Retina (tissue), 1 donor: ENCODE measurements at regions not wholly inside any gene's neighbourhood (a gene's known extent, or its start where the extent isn't known, plus 50 kb on each side); places are given as distances from the start of the nearest gene placed in this dataset.

ENCODE experiments used
- DNase-seq: peaks from one replicate; pipeline ENCODE4 v3.0.0-alpha.2; 2016

GRCh38 chr13:58531614-58532013 lies 900.1 kb downstream of the PCDH17 start:
- DNase-seq: no peak

DNA sequence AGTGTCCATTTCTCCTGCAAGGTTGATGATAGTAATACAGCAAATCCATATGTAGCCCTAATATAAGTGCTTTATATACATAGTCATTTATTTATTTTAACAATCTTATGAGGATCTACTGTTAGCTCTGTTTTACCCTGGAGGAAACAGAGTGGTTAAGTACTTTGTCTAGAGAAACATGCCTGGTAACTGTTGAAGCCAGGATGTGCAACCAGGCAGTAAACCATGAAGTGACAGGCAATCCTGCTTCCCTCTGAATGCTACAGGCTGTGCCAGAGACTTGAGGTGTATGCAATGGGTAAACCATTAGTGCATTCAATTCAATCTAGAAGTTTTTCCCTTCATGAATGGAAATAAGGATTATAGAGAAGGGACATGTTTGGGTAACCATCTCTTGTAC lies 911.0 kb downstream of the PCDH17 start:
- no peak for DNase-seq

DNA sequence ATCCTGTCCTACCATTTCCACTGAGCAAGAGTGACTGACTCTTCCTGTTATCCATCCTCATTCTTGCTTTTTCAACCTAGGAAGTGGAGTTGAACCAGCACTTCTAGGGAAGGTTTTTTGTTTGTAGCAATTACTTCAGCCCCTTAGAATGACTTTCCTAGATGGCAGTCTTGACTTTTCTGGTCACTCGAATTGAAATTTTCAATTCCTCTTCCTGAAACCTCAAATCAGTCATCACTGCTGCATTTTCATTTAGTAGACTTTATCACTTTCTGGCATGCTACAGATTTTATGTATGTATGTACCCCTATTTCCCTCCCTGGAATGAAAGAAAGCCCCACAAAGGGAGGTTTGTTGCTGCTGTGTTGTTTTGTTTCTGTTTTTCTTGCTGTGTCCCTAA lies 915.9 kb downstream of the PCDH17 start:
- DNase-seq: no peak

DNA sequence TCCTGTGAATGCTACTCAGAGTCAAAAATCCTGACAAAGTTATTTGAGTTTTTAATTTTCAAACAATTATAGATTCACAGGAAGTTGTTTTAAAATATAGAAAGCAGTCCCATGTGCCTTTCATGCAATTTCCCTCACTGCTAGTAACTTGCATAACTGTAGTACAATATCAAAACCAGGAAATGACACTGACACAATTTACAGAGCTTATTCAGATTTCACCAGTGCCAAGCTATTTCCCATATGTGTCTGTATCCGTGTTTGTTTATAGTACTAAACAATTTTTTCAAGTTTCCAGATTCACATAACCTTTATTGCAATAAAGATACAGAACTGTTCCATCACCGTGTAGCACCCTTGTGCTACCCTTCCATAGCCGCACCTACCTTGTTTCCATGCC lies 934.6 kb downstream of the PCDH17 start:
- no peak for DNase-seq

- no peak for DNase-seq
Observed at GRCh38 chr13:58573743-58574142, 942.2 kb downstream of the PCDH17 start.

DNA sequence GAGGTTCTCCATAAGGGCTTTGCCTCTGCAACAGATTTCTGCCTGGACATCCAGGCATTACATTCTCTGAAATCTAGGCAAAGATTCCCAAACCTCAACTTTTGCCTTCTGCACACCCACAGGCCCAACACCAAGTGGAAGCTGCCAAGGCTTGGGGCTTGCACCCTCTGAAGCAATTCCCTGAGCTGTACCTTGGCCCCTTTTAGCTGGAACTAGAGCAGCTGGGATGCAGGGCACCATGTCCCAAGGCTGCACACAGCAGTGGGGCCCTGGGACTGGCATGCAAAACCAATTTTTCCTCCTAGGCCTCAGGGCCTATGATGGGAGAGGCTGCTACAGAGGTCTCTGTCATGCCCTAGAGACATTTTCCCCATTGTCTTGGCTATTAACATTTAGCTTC lies 943.2 kb downstream of the PCDH17 start:
- DNase-seq: no peak

DNA sequence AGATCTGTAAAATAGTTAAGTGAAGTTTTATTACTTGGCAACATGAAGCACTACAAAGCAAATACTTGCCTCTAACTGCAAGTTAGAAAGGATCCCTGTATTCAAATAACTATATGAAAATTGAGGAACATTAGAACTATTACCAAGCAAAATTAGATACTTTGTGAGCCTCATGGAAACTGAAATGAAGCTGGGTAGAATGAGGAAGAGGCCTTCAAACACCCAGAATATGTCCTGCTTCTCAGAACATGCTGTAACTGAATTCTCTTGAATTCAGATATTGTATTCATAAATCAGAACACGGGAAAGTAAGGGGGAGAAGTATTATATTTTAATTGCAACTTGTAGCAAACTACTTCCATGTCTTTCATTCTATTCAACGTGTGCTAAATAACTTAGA lies 947.9 kb downstream of the PCDH17 start:
- DNase-seq: no peak

DNA sequence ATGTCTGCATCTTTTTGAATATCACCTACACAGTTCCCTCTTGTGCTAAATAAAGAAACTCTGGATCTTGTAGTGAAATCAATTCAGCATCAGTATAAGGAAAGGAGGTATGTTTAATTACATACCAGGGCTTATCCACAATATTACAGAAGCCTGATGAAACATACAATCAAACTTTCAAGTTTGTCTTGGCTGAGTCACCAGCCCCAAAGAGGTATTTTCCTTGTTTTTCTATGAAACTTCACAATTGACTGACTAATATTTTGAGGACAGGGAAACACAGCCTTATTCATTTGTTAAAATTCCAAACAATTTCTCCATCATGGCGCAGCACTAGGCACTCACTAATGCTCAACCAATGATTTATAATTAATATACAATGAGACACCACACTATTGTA lies 952.4 kb downstream of the PCDH17 start:
- no peak for DNase-seq

DNA sequence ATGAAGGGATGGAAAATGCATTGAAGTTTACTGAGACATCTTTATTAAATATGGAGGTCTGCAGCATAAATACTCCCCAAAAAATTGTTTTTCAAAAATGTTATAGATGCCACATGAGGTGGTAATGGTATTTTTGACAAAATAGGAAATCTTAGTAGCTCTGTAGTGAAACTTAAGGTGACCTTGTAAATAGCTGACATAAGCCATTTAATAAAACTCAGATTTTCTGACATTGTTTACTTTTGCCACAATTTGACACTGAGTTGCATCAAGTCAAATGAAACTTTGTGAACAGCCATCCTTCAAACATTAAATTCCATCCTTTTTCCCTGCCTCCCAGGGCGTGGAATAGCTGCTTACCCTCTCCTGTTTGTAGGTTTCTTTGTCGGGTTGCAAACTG lies 953.1 kb downstream of the PCDH17 start:
- DNase-seq: no peak

GRCh38 chr13:58587183-58587582 lies 955.6 kb downstream of the PCDH17 start:
- no peak for DNase-seq

DNA sequence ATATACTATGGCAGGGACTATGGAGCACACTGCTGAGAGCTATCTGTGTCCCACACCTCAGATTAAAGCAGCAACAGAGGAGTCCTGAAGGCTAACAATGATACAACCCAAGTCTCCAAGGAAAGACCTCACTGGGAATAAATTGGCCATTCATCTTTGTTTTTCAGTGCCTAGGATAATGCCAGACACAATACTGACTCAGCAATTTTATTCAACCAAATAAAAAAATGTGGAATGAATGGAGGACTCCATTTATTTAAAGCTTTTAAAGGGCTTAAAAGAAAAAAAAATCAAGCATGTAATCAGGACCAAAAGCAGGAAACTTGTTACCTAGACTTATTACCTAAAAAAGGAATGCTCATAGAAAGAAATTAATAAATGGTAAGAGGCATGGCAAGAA lies 960.5 kb downstream of the PCDH17 start:
- no peak for DNase-seq

GRCh38 chr13:58592786-58593185 lies 961.2 kb downstream of the PCDH17 start:
- no peak for DNase-seq

- peak; percentile 16 for DNase-seq
Observed at GRCh38 chr13:58594747-58595600, 963.4 kb downstream of the PCDH17 start.

GRCh38 chr13:58597552-58597951 lies 966.0 kb downstream of the PCDH17 start:
- no peak for DNase-seq

DNA sequence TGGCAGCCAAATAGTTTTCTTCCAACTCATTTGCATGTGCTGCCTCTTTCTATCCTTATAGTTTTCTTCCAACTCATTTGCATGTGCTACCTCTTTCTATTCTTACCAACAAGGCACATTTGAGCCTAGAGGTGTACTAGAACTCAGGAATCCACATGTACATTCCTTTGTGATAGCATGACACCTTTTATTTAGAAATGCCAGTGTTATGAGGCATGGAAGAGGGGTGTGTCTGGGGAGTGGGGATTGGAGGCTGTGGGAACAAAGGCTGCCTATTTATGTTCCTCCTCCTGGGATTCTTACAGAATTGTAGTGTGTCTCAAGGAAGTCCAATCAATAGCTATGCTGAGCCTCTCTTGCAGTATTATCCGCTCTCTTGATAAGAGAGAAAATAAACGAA lies 966.7 kb downstream of the PCDH17 start:
- DNase-seq: no peak

- DNase-seq: no peak
Observed at GRCh38 chr13:58611117-58611516, 979.6 kb downstream of the PCDH17 start.

- peak; percentile 52 for DNase-seq
Observed at GRCh38 chr13:58617880-58618665, 986.5 kb downstream of the PCDH17 start.

- peak; percentile 44 for DNase-seq
Observed at GRCh38 chr13:58619396-58620113, 988.0 kb downstream of the PCDH17 start.

GRCh38 chr13:58620176-58620575 lies 988.6 kb downstream of the PCDH17 start:
- peak; percentile 22 for DNase-seq

- DNase-seq: no peak
Observed at GRCh38 chr13:58625703-58626389, 994.3 kb downstream of the PCDH17 start.

GRCh38 chr13:58630794-58631193 lies 999.2 kb downstream of the PCDH17 start:
- DNase-seq: no peak

DNA sequence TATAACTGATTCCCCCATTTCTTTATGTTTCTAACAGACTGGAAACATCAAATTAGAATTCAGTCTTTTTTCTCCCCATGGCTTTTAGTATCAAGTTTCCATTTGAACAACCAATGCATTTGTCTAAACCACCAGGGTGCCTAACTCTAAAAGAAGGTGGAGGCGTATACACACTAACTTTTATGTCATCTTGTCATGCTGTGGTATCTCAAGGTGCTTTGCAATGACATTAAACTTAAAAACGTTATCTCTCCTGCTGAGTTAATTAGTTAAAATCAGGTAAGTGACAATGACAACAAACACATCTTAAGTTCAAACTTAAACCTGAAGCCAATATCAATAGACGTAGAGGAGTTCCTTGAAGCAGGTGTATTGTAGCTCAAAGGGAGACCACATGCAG lies 1001.7 kb downstream of the PCDH17 start:
- DNase-seq: no peak

GRCh38 chr13:58655086-58655485 lies 1023.5 kb downstream of the PCDH17 start:
- no peak for DNase-seq
